ENCODE measurements at regions not wholly inside any gene's neighbourhood (a gene's known extent, or its start where the extent isn't known, plus 50 kb on each side); places are given as distances from the start of the nearest gene placed in this dataset.
A peak's percentile ranks its signal among the peaks of the same experiment; 100 is the strongest.

DNA sequence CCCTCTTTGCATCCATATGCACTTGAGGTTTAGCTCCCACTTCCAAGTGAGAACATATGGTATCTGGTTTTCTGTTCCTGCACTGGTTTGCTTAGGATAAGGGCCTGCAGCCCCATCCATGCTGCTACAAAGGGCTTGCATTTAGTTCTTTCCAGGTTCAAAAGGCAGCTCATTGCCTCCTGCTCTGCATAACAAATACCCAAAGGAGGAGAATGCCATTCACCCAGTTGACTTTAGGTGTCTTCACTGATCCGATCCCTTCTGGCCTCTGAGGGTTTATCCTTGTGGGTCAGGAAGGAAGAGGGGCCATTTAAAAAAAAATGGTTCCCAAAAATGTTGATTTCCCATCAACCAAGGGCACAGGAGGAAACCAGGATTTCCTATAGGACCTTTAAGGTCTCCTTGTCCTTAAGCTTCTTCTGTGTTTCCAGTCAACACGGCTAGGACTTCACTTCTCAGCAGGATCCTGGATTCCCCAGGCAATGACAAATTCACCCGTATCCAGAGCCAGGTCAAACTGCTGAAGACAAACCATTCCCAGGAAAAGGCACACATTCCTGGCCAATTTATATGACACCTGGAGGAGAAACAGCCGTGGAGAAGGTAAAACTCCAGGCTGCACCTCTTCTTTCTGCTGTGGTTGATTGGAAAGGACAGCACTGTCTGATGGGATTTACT, 447.7 kb upstream of the CDH4 start:
- H3K4me3 ChIP-seq: no peak overlapping the region

DNA sequence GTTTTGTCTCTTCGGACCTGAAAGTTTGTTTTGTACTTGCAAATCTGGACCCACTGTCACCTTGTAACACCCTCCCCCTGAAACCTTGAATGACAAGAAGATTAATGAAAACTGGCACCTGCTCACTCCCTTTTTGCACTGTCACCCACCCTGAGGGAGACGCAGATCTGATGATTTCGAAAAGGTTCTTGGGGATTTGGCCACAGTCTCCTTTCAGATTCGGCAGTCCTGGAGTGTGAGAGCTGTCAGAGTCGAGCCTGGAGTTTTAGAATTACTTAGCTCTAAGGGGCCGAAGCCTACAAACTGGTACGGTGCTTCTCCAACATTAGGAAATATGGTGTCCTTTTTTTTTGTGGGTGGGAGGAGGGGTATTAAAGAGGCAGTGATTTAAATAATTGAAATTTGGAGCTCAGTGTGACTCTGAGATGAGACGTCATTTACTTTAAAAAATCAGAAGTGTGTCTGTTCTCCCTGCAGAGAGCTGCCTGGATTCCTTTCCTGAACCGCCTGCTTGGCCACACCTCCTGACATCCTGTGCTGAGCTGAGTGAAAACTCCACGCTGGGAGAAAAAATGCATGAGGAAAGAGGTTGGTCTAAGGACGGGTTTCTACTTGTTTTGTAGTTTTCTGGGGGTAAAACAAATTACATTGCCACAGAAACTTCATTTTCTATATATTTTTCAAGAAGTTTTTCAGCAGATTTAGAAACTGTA, 447.0 kb upstream of the CDH4 start:
- peak in 1 of 8 donors; percentile 49 for ATAC-seq
- TF ChIP-seq, protein P1, sequence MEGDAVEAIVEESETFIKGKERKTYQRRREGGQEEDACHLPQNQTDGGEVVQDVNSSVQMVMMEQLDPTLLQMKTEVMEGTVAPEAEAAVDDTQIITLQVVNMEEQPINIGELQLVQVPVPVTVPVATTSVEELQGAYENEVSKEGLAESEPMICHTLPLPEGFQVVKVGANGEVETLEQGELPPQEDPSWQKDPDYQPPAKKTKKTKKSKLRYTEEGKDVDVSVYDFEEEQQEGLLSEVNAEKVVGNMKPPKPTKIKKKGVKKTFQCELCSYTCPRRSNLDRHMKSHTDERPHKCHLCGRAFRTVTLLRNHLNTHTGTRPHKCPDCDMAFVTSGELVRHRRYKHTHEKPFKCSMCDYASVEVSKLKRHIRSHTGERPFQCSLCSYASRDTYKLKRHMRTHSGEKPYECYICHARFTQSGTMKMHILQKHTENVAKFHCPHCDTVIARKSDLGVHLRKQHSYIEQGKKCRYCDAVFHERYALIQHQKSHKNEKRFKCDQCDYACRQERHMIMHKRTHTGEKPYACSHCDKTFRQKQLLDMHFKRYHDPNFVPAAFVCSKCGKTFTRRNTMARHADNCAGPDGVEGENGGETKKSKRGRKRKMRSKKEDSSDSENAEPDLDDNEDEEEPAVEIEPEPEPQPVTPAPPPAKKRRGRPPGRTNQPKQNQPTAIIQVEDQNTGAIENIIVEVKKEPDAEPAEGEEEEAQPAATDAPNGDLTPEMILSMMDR (IDR thresholded peaks at IDR 0.05): no peak
- no peak overlapping the region for H3K4me3 ChIP-seq

More for the DNA sequence above, 447.7 kb upstream of the CDH4 start:
- H3K4me1 ChIP-seq: no peaks in the 10 kb centered on the region
- no peak overlapping the region for H3K27ac ChIP-seq
- ATAC-seq: no peak
- H3K36me3 ChIP-seq: no peaks in the 10 kb centered on the region
- intact Hi-C loops (cut with DNase I): no loop called here
- no peak for DNase-seq
- peaks cover 0 to 14% (median 0%) of the 10 kb centered on the region in 7 donors for H3K27me3 ChIP-seq
- H3K9me3 ChIP-seq: peaks cover 0 to 20% (median 9%) of the 10 kb centered on the region in 11 donors
- WGBS, 2 donors: 62 to 65% methylated on average over 4 of the region's 4 CpGs
- TF ChIP-seq, protein P1 (IDR thresholded peaks at IDR 0.05): no peak

GRCh38 chr20:60806354-60806753, 445.7 kb upstream of the CDH4 start:
- TF ChIP-seq, protein P1 (IDR thresholded peaks at IDR 0.05): no peak
- ATAC-seq (no peak), DNase-seq (no peak)
- Histone ChIP-seq H3K27ac (no peak overlapping the region), H3K27me3 (peaks cover 0 to 21% (median 0%) of the 10 kb centered on the region in 7 donors), H3K36me3 (no peaks in the 10 kb centered on the region), H3K9me3 (peaks cover 0 to under 1% (median 0%) of the 10 kb centered on the region in 11 donors), H3K4me3 (no peak overlapping the region), H3K4me1 (no peaks in the 10 kb centered on the region)
- intact Hi-C loops (cut with DNase I): no loop called here
- WGBS, 2 donors: 64 to 71% methylated on average over 6 of the region's 6 CpGs

More for the DNA sequence above, 447.0 kb upstream of the CDH4 start:
- H3K4me1 ChIP-seq: no peaks in the 10 kb centered on the region
- 18 to 21% methylated on average over 11 of the region's 11 CpGs for WGBS, 2 donors
- intact Hi-C loops (cut with DNase I): no loop called here
- H3K9me3 ChIP-seq: peaks cover 0 to 13% (median 3%) of the 10 kb centered on the region in 11 donors
- H3K27ac ChIP-seq: no peak overlapping the region
- H3K36me3 ChIP-seq: no peaks in the 10 kb centered on the region
- no peak for DNase-seq
- H3K27me3 ChIP-seq: peaks cover 0 to 21% (median 0%) of the 10 kb centered on the region in 7 donors

DNA sequence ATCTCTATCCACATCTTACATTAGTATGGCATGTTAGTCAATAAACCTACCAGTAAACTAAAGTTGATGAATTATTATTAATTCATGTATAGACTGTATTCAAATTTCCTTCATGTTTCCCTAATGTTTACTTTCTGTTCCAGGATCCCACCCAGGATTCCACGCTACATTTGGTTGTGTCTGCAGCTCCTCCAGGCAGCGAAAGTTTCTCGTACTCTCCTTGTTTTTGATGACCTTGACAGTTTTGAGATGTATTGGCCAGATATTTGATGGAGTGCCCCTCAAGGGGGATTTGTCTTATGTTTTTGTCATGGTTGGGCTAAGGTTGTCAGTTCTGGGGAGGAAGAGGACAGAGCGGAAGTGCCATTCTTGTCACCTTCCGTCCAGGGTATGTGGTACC, 445.2 kb upstream of the CDH4 start:
- no peaks in the 10 kb centered on the region for H3K4me1 ChIP-seq
- H3K9me3 ChIP-seq: no peaks in the 10 kb centered on the region
- H3K36me3 ChIP-seq: no peaks in the 10 kb centered on the region
- no peak for ATAC-seq
- TF ChIP-seq, protein P1 (IDR thresholded peaks at IDR 0.05): no peak
- peaks cover 0 to 21% (median 0%) of the 10 kb centered on the region in 7 donors for H3K27me3 ChIP-seq
- no peak overlapping the region for H3K4me3 ChIP-seq
- 92 to 95% methylated on average over 5 of the region's 5 CpGs for WGBS, 2 donors
- H3K27ac ChIP-seq: no peak overlapping the region
- intact Hi-C loops (cut with DNase I): no loop called here
- DNase-seq: no peak

Measured in heart right ventricle (tissue), 16 donors.